ENCODE measurements at regions not wholly inside any gene's neighbourhood (a gene's known extent, or its start where the extent isn't known, plus 50 kb on each side); places are given as distances from the start of the nearest gene placed in this dataset.

GRCh38 chr1:112320058-112320457 lies 76.0 kb upstream of the CTTNBP2NL start:
- Histone ChIP-seq H3K4me1 (ENCODE audit: control insufficient read depth, insufficient read depth, low read length) (no peaks in the 10 kb centered on the region), H3K36me3 (ENCODE audit: control insufficient read depth in 2 of 2, insufficient read depth in 1 of 2, low read length in 2 of 2) (no peaks in the 10 kb centered on the region), H3K9me3 (ENCODE audit: control insufficient read depth, insufficient read depth, low read depth, low read length) (no peaks in the 10 kb centered on the region), H3K27ac (ENCODE audit: extremely low read depth, low read depth, low read length) (no peak overlapping the region), H3K4me3 (ENCODE audit: low read depth, low read length) (no peak overlapping the region)
- no peak for TF ChIP-seq ZFP3 (tag by site-specific recombination; IDR thresholded peaks at IDR 0.05; ENCODE audit: low read depth)
- no peak for TF ChIP-seq YY1 (tag by site-specific recombination; IDR thresholded peaks at IDR 0.05)
- no peak for TF ChIP-seq ZNF140 (tag by site-specific recombination; IDR thresholded peaks at IDR 0.05)
- ChIA-PET POLR2A (no interaction called here), CTCF (no interaction called here)

GRCh38 chr1:112322018-112322417 lies 74.0 kb upstream of the CTTNBP2NL start:
- POLR2A ChIA-PET = interaction anchor here (0.7 kb wide), 1 partner anchor 751 kb away, joined by 4 read pairs; no protein-coding TSS in a partner anchor
- Histone ChIP-seq H3K4me3 (ENCODE audit: low read depth, low read length) (no peak overlapping the region), H3K27ac (ENCODE audit: extremely low read depth, low read depth, low read length) (no peak overlapping the region), H3K4me1 (ENCODE audit: control insufficient read depth, insufficient read depth, low read length) (no peaks in the 10 kb centered on the region), H3K9me3 (ENCODE audit: control insufficient read depth, insufficient read depth, low read depth, low read length) (no peaks in the 10 kb centered on the region), H3K36me3 (ENCODE audit: control insufficient read depth in 2 of 2, insufficient read depth in 1 of 2, low read length in 2 of 2) (no peaks in the 10 kb centered on the region)
- CTCF ChIA-PET = interaction anchor here (1.6 kb wide), 1 partner anchor 48 kb away, joined by 5 read pairs; no protein-coding TSS in a partner anchor
- TF ChIP-seq ZNF274 (IDR thresholded peaks at IDR 0.05; ENCODE audit: low read length) = no peak
- no peak for TF ChIP-seq ZNF274 (tag by site-specific recombination; IDR thresholded peaks at IDR 0.05; ENCODE audit: borderline replicate concordance)
- no peak for TF ChIP-seq ZNF561 (tag by site-specific recombination; IDR thresholded peaks at IDR 0.05; ENCODE audit: borderline replicate concordance)
- no peak for TF ChIP-seq ZNF670 (tag by site-specific recombination; IDR thresholded peaks at IDR 0.05; ENCODE audit: low read depth)
- TF ChIP-seq ZNF555 (tag by site-specific recombination; conservative IDR thresholded peaks at IDR 0.05) = no peak
- TF ChIP-seq PRDM10 (tag by site-specific recombination; IDR thresholded peaks at IDR 0.05) = no peak
- no peak for TF ChIP-seq ZNF133 (tag by site-specific recombination; IDR thresholded peaks at IDR 0.05)
- TF ChIP-seq ZNF324 (tag by site-specific recombination; IDR thresholded peaks at IDR 0.05) = no peak
- TF ChIP-seq ELK4 (IDR thresholded peaks at IDR 0.05; ENCODE audit: borderline replicate concordance, low read depth, low read length) = no peak

GRCh38 chr1:112322983-112323678 lies 72.9 kb upstream of the CTTNBP2NL start:
- CTCF ChIA-PET = interaction anchor here (0.7 to 1.6 kb wide), 2 partner anchors 34 to 47 kb away, joined by 5 to 6 read pairs; no protein-coding TSS in a partner anchor
- no peaks in the 10 kb centered on the region for H3K36me3 ChIP-seq (ENCODE audit: control insufficient read depth in 2 of 2, insufficient read depth in 1 of 2, low read length in 2 of 2)
- POLR2A ChIA-PET = no interaction called here
- no peaks in the 10 kb centered on the region for H3K4me1 ChIP-seq (ENCODE audit: control insufficient read depth, insufficient read depth, low read length)
- no peaks in the 10 kb centered on the region for H3K9me3 ChIP-seq (ENCODE audit: control insufficient read depth, insufficient read depth, low read depth, low read length)
- TF ChIP-seq ZFP41 (tag by site-specific recombination; IDR thresholded peaks at IDR 0.05; ENCODE audit: borderline replicate concordance) = no peak
- no peak for TF ChIP-seq HOXC10 (CRISPR knock-in tag; IDR thresholded peaks at IDR 0.05)
- no peak overlapping the region for H3K4me3 ChIP-seq (ENCODE audit: low read depth, low read length)
- no peak overlapping the region for H3K27ac ChIP-seq (ENCODE audit: extremely low read depth, low read depth, low read length)

Data from HEK293 (cell line).